ENCODE measurements at regions not wholly inside any gene's neighbourhood (a gene's known extent, or its start where the extent isn't known, plus 50 kb on each side); places are given as distances from the start of the nearest gene placed in this dataset.

GRCh38 chr16:54616610-54617009 is 314.1 kb upstream of the IRX5 start:
- no peak overlapping the region for H3K4me3 ChIP-seq
- no peaks in the 10 kb centered on the region for H3K9me2 ChIP-seq (ENCODE audit: insufficient read depth)
- H3K4me2 ChIP-seq: no peak overlapping the region
- H3K4me1 ChIP-seq (ENCODE audit: insufficient read depth): no peaks in the 10 kb centered on the region
- Mint-ChIP-seq H3K27me3 (ENCODE audit: insufficient read depth, low read depth, poor library complexity) (no peaks in the 10 kb centered on the region), H3K9me3 (peaks cover 20% of the 10 kb centered on the region), H3K4me3 (no peak overlapping the region), H3K27ac (no peak overlapping the region), H3K4me1 (no peaks in the 10 kb centered on the region), H3K36me3 (ENCODE audit: low read depth) (peaks cover 7% of the 10 kb centered on the region; the same call in 1 of the 3 replicates)
- H3K27me3 ChIP-seq (ENCODE audit: insufficient read depth): no peaks in the 10 kb centered on the region
- H3K79me2 ChIP-seq (replicated peaks; ENCODE audit: insufficient read depth): no peaks in the 10 kb centered on the region
- TF ChIP-seq ZNF331 (CRISPR knock-in tag; IDR thresholded peaks at IDR 0.05; ENCODE audit: low read depth) (no peak), REST (IDR thresholded peaks at IDR 0.05; ENCODE audit: unreplicated experiment) (no peak)
- H3F3A ChIP-seq (replicated peaks; ENCODE audit: low read depth): no peaks in the 10 kb centered on the region
- ATAC-seq: no peak
- H4K20me1 ChIP-seq (replicated peaks; ENCODE audit: insufficient read depth): no peaks in the 10 kb centered on the region
- DNase-seq (ENCODE audit: low spot score): no peak
- H3K36me3 ChIP-seq (ENCODE audit: insufficient read depth): no peaks in the 10 kb centered on the region
- H2AFZ ChIP-seq: no peak overlapping the region
- no peak overlapping the region for H3K27ac ChIP-seq (ENCODE audit: low read depth)

- ATAC-seq: no peak
- Histone ChIP-seq H3K4me3 (no peak overlapping the region), H3F3A (replicated peaks; ENCODE audit: low read depth) (no peaks in the 10 kb centered on the region), H4K20me1 (replicated peaks; ENCODE audit: insufficient read depth) (no peaks in the 10 kb centered on the region), H3K27me3 (ENCODE audit: insufficient read depth) (no peaks in the 10 kb centered on the region), H3K79me2 (replicated peaks; ENCODE audit: insufficient read depth) (no peaks in the 10 kb centered on the region), H3K4me2 (no peak overlapping the region), H3K9me2 (ENCODE audit: insufficient read depth) (no peaks in the 10 kb centered on the region), H3K4me1 (ENCODE audit: insufficient read depth) (no peaks in the 10 kb centered on the region), H3K36me3 (ENCODE audit: insufficient read depth) (no peaks in the 10 kb centered on the region), H2AFZ (no peak overlapping the region), H3K27ac (ENCODE audit: low read depth) (no peak overlapping the region)
- TF ChIP-seq, protein P1, sequence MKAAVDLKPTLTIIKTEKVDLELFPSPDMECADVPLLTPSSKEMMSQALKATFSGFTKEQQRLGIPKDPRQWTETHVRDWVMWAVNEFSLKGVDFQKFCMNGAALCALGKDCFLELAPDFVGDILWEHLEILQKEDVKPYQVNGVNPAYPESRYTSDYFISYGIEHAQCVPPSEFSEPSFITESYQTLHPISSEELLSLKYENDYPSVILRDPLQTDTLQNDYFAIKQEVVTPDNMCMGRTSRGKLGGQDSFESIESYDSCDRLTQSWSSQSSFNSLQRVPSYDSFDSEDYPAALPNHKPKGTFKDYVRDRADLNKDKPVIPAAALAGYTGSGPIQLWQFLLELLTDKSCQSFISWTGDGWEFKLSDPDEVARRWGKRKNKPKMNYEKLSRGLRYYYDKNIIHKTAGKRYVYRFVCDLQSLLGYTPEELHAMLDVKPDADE (IDR thresholded peaks at IDR 0.05): no peak
- TF ChIP-seq POLR2AphosphoS5 (IDR thresholded peaks at IDR 0.05; ENCODE audit: low read depth): no peak
- TF ChIP-seq, protein P2, sequence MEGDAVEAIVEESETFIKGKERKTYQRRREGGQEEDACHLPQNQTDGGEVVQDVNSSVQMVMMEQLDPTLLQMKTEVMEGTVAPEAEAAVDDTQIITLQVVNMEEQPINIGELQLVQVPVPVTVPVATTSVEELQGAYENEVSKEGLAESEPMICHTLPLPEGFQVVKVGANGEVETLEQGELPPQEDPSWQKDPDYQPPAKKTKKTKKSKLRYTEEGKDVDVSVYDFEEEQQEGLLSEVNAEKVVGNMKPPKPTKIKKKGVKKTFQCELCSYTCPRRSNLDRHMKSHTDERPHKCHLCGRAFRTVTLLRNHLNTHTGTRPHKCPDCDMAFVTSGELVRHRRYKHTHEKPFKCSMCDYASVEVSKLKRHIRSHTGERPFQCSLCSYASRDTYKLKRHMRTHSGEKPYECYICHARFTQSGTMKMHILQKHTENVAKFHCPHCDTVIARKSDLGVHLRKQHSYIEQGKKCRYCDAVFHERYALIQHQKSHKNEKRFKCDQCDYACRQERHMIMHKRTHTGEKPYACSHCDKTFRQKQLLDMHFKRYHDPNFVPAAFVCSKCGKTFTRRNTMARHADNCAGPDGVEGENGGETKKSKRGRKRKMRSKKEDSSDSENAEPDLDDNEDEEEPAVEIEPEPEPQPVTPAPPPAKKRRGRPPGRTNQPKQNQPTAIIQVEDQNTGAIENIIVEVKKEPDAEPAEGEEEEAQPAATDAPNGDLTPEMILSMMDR (conservative IDR thresholded peaks at IDR 0.05; ENCODE audit: low read depth in 2 of 2): no peak
- peaks cover 1% of the 10 kb centered on the region; the same call in 2 of the 3 replicates for H3K9me3 Mint-ChIP-seq
- H3K27me3 Mint-ChIP-seq (ENCODE audit: insufficient read depth, low read depth, poor library complexity): no peaks in the 10 kb centered on the region
- no peaks in the 10 kb centered on the region for H3K36me3 Mint-ChIP-seq (ENCODE audit: low read depth)
- no peaks in the 10 kb centered on the region for H3K4me1 Mint-ChIP-seq
- H3K27ac Mint-ChIP-seq: no peak overlapping the region
- DNase-seq (ENCODE audit: low spot score): no peak
- no peak overlapping the region for H3K4me3 Mint-ChIP-seq
Observed at GRCh38 chr16:54605536-54606066, 319.0 kb upstream of the IRX3 start.
